Caco-2 (cell line): ENCODE measurements at regions not wholly inside any gene's neighbourhood (a gene's known extent, or its start where the extent isn't known, plus 50 kb on each side); places are given as distances from the start of the nearest gene placed in this dataset.
A peak's percentile ranks its signal among the peaks of the same experiment; 100 is the strongest.

ENCODE experiments used
- BruUV-seq: library from RNA; stranded (reverse); fragments of 400-500 nt; replicated peaks from 2 replicates; lab custom pipeline; 2021; lab: Mats Ljungman, UMichigan
- CTCF ChIA-PET: fragments of 300-600 bp; sonication (Branson Sonifier 250); formaldehyde crosslinking; loops from one replicate; lab custom pipeline; 2022; ENCODE audit warnings: antibody characterized with exemption; lab: Charles Lee
- POLR2A ChIA-PET: fragments of 300-600 bp; sonication (Branson Sonifier 250); formaldehyde crosslinking; loops from one replicate; lab custom pipeline; 2022; ENCODE audit warnings: antibody characterized with exemption; lab: Charles Lee
- DNase-seq, 2 experiments: peaks; one replicate each; pipeline versions ENCODE4 v3.0.0 to v3.0.0-alpha.2; 2020 to 2022
- H3K27me3 ChIP-seq: replicated peaks from 2 replicates; pipeline ENCODE4 v1.6.0; 2011; ENCODE audit warnings: low read length; ENCODE audit not compliant: control insufficient read depth, insufficient read depth
- H3K36me3 ChIP-seq: 2 replicates; pipeline ENCODE4 v1.5.1; 2011; ENCODE audit warnings: low read length; ENCODE audit not compliant: control insufficient read depth, insufficient read depth
- H3K4me1 ChIP-seq: fragments of 250-450 bp; sonication (Bioruptor Pico); 2 replicates; pipeline ENCODE4 v1.5.1; 2020; ENCODE audit warnings: mild to moderate bottlenecking
- H3K4me3 ChIP-seq: 2 replicates; pipeline ENCODE4 v1.5.1; 2011; ENCODE audit warnings: low read depth, mild to moderate bottlenecking, control low read depth, low read length
- H3K9me3 ChIP-seq: fragments of 250-450 bp; sonication (Bioruptor Pico); 2 replicates; pipeline ENCODE4 v1.5.1; 2020; ENCODE audit warnings: mild to moderate bottlenecking, moderate library complexity
- H3K27ac Mint-ChIP-seq: one replicate; pipeline ENCODE4 v1.8.0; 2022; ENCODE audit warnings: mixed read lengths; ENCODE audit not compliant: unreplicated experiment
- H3K27me3 Mint-ChIP-seq: one replicate; pipeline ENCODE4 v1.8.0; 2022; ENCODE audit warnings: mixed read lengths; ENCODE audit not compliant: insufficient read depth, unreplicated experiment
- H3K36me3 Mint-ChIP-seq: one replicate; pipeline ENCODE4 v1.8.0; 2022; ENCODE audit warnings: mild to moderate bottlenecking, mixed read lengths; ENCODE audit not compliant: insufficient read depth, unreplicated experiment
- H3K4me1 Mint-ChIP-seq: one replicate; pipeline ENCODE4 v1.8.0; 2022; ENCODE audit warnings: low read depth, mixed read lengths; ENCODE audit not compliant: unreplicated experiment
- H3K4me3 Mint-ChIP-seq: one replicate; pipeline ENCODE4 v1.8.0; 2022; ENCODE audit warnings: mild to moderate bottlenecking, moderate library complexity, mixed read lengths; ENCODE audit not compliant: unreplicated experiment
- H3K9me3 Mint-ChIP-seq: one replicate; pipeline ENCODE4 v1.8.0; 2022; ENCODE audit warnings: mixed read lengths; ENCODE audit not compliant: unreplicated experiment
- CTCF ChIP-seq, 2 experiments: fragments of 200-600 bp in 1 of 2; IDR thresholded peaks; 1 replicate in 1 of 2; 2 replicates in 1 of 2; pipeline versions ENCODE4 v1.5.1 to v1.8.0; 2011 to 2022; ENCODE audit warnings: antibody characterized with exemption in 1 of 2, control low read depth in 1 of 2, inconsistent platforms in 1 of 2, low read depth in 1 of 2, low read length in 1 of 2, mild to moderate bottlenecking in 1 of 2, moderate library complexity in 1 of 2; ENCODE audit not compliant: insufficient read depth in 1 of 2, severe bottlenecking in 1 of 2, unreplicated experiment in 1 of 2
- intact Hi-C: fragments of 100-400 bp; cut with micrococcal nuclease; formaldehyde crosslinking; loops from one replicate; pipeline ENCODE4 v1.10.0; 2022; ENCODE audit not compliant: unreplicated experiment

- H3K27ac Mint-ChIP-seq: no peak overlapping the region
- no peak for TF ChIP-seq CTCF (IDR thresholded peaks at IDR 0.05; ENCODE audit: insufficient read depth in 1 of 2, low read depth in 1 of 2, low read length in 1 of 2, severe bottlenecking in 1 of 2, unreplicated experiment in 1 of 2)
- Histone ChIP-seq H3K36me3 (no peaks in the 10 kb centered on the region), H3K27me3 (no peaks in the 10 kb centered on the region), H3K9me3 (peaks cover 28% of the 10 kb centered on the region), H3K4me1 (peaks cover 11% of the 10 kb centered on the region; the same call in 1 of the 2 replicates), H3K4me3 (no peak overlapping the region)
- intact Hi-C loops: no loop called here
- DNase-seq: no peak
- H3K4me3 Mint-ChIP-seq: no peak overlapping the region
- POLR2A ChIA-PET: no interaction called here
- no peaks in the 10 kb centered on the region for H3K4me1 Mint-ChIP-seq
- BruUV-seq: no TSS peak
- H3K9me3 Mint-ChIP-seq: peaks cover 22% of the 10 kb centered on the region
- CTCF ChIA-PET: no interaction called here
- no peaks in the 10 kb centered on the region for H3K36me3 Mint-ChIP-seq
- H3K27me3 Mint-ChIP-seq: no peaks in the 10 kb centered on the region
Observed at GRCh38 chr16:61596655-61597054, 439.6 kb downstream of the CDH8 start.

GRCh38 chr16:61595605-61596004 lies 440.6 kb downstream of the CDH8 start:
- H3K9me3 Mint-ChIP-seq: peaks cover 22% of the 10 kb centered on the region
- Histone ChIP-seq H3K4me3 (no peak overlapping the region), H3K36me3 (no peaks in the 10 kb centered on the region), H3K27me3 (no peaks in the 10 kb centered on the region), H3K4me1 (peaks cover 11% of the 10 kb centered on the region; the same call in 1 of the 2 replicates), H3K9me3 (peaks cover 28% of the 10 kb centered on the region)
- no peak overlapping the region for H3K4me3 Mint-ChIP-seq
- H3K27me3 Mint-ChIP-seq: no peaks in the 10 kb centered on the region
- ChIA-PET POLR2A (no interaction called here), CTCF (no interaction called here)
- H3K27ac Mint-ChIP-seq: no peak overlapping the region
- intact Hi-C loops: no loop called here
- TF ChIP-seq CTCF (IDR thresholded peaks at IDR 0.05; ENCODE audit: insufficient read depth in 1 of 2, low read depth in 1 of 2, low read length in 1 of 2, severe bottlenecking in 1 of 2, unreplicated experiment in 1 of 2): no peak
- no TSS peak for BruUV-seq
- no peaks in the 10 kb centered on the region for H3K4me1 Mint-ChIP-seq
- no peaks in the 10 kb centered on the region for H3K36me3 Mint-ChIP-seq
- peak in 1 of 2 experiments; percentile 5 for DNase-seq

- Histone ChIP-seq H3K27me3 (no peaks in the 10 kb centered on the region), H3K36me3 (no peaks in the 10 kb centered on the region), H3K4me1 (peaks cover 6% of the 10 kb centered on the region; the same call in 1 of the 2 replicates), H3K9me3 (peaks cover 28% of the 10 kb centered on the region), H3K4me3 (no peak overlapping the region)
- H3K27me3 Mint-ChIP-seq: peaks cover 3% of the 10 kb centered on the region
- peaks cover 22% of the 10 kb centered on the region for H3K9me3 Mint-ChIP-seq
- H3K4me3 Mint-ChIP-seq: no peak overlapping the region
- H3K27ac Mint-ChIP-seq: no peak overlapping the region
- DNase-seq: no peak
- ChIA-PET POLR2A (no interaction called here), CTCF (no interaction called here)
- H3K4me1 Mint-ChIP-seq: no peaks in the 10 kb centered on the region
- intact Hi-C loops: no loop called here
- no TSS peak for BruUV-seq
- no peak for TF ChIP-seq CTCF (IDR thresholded peaks at IDR 0.05; ENCODE audit: insufficient read depth in 1 of 2, low read depth in 1 of 2, low read length in 1 of 2, severe bottlenecking in 1 of 2, unreplicated experiment in 1 of 2)
- H3K36me3 Mint-ChIP-seq: no peaks in the 10 kb centered on the region
Observed at GRCh38 chr16:61590577-61590976, 445.7 kb downstream of the CDH8 start.
